EH (cell line): ENCODE measurements at regions not wholly inside any gene's neighbourhood (a gene's known extent, or its start where the extent isn't known, plus 50 kb on each side); places are given as distances from the start of the nearest gene placed in this dataset.
"Not testable (repeated sequence)": the region's sequence is repeated elsewhere in the genome, so short reads cannot be mapped to it uniquely, and the experiment has no call there.

Experiments used
- DNase-seq: peaks from one replicate; pipeline ENCODE4 v3.0.0-alpha.2; 2015; ENCODE audit warnings: low read depth

DNA sequence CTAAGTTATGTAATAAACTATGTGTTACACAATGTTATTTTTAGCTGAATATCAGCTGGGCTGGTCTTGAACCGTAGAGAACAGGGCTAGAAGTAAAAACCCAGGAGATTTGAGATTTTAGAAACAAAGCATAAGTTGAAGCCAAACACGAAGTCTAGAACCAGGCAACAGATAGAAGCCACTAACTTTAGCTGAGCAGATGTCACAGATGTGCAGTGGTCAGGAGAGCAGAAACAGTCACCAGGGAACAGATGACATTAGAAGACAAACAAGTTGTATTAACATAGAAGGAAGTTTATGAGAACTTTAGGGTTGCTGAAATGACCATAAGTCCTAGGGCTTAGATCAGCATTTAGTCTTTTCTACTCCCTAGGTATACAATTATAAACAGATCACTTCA is 731.0 kb downstream of the ZNF385D start:
- no peak for DNase-seq

GRCh38 chr3:21017115-21017852 is 733.7 kb downstream of the ZNF385D start:
- DNase-seq, result no peak

DNA sequence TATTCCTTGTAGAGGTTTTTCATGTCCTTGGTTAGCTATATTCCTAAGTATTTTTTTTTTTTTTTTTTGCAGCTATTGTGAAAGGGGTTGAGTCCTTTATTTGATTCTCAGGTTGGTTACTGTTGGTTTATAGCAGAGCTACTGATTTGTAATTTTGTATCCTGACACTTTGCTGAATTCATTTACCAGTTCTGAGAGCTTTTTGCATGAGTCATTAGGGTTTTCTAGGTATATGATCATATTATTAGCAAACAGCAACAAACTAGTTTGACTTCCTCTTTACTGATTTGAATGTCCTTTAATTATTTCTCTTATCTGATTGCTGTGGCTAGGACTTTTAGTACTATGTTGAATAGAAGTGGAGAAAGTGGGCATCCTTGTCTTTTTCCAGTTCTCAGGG is 737.4 kb downstream of the ZNF385D start:
- no peak for DNase-seq

DNA sequence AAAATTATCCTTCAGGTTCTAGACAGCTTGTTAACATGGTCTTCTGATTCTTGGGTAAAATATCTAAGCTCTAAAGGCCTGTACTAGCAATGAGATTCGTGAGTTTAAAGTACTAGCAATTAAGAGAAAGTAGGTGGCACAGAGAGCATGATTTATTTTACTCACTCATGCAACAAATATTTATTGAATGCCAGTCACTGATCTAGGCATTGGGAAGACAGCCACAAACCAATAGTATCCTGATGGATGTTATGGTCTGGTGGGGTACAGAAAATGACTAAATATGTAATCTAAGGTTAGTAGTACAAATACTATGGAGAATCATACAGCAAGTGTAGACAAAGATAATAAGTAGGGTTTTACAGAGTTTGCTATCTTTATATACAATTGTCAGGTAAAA is 751.3 kb downstream of the ZNF385D start:
- no peak for DNase-seq

DNA sequence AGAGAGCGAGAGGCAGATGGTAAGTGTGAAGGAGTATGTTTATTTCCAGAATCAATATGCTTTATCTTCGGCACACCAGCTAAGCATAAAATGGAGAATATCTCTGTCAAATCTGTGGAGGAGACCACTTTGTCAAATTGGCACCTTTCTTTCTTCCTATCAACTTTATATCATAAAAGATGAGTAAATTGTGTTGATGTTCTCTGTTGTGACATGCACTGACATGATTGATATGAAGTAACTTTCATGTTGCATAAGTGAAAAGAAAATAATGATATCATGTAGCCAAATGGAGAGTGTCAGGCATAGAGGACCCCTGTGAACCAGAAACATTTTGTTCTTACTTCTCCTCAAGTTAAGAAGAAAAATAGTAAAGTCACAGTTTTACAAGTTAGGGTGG is 753.8 kb downstream of the ZNF385D start:
- DNase-seq, result no peak

GRCh38 chr3:20990896-20991295 is 760.1 kb downstream of the ZNF385D start:
- DNase-seq, result peak; percentile 44

DNA sequence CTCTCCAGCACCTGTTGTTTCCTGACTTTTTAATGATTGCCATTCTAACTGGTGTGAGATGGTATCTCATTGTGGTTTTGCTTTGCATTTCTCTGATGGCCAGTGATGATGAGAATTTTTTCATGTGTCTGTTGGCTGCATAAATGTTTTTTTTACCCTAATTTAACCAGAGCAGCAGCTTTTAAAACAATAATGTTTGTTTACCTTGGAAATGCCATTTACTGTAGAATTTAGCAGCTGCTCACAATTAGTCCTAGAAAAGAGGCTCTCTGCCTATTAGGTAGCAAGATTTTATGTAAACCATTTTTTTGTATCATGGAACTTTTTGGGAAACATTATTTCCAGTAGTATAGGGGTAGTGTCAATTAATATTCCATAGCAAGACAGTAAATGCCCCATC is 761.4 kb downstream of the ZNF385D start:
- peak; percentile 74 for DNase-seq

GRCh38 chr3:20984594-20985205 is 766.3 kb downstream of the ZNF385D start:
- DNase-seq, result no peak

GRCh38 chr3:20975188-20975651 is 775.8 kb downstream of the ZNF385D start:
- DNase-seq, result peak; percentile 7

DNA sequence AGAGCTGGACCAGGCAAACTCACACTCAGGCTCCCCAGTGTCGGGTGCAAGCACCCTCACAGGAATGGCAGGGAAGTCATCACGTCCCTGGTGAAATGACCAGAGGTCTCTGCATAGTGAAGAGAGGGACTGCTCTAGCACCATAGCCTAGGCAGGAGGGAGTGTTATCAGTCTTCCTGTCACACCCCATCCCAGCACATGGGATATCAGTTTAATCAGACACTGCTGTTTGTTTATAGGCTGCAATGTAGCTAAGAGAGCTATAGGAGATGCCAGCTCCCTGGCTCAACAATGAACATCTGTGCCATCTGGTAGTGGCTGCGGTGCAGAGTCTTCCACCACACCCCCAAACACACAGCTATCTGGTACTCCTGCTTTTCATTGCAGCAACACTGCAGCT is 776.6 kb downstream of the ZNF385D start:
- no peak for DNase-seq

DNA sequence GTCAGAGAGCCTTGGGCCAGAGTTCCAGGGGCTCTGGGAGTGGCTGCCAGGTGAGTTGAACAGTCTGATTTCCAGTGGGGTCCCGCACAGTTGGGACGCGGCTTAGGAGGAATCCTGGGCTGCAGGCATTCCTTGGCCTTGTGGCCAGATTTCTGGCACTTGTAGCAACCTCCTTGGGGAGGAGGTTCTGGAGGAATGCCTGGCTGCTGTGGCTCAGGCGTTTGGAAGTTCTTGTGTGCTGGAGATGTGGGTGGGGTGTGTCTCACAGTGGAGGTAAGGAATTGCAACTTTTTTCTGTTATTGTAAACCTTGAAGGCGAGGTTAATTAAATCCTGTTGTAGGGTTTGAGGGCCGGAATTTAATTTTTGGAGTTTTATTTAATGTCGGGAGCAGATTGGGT is 780.2 kb downstream of the ZNF385D start:
- DNase-seq, result not testable (repeated sequence)

DNA sequence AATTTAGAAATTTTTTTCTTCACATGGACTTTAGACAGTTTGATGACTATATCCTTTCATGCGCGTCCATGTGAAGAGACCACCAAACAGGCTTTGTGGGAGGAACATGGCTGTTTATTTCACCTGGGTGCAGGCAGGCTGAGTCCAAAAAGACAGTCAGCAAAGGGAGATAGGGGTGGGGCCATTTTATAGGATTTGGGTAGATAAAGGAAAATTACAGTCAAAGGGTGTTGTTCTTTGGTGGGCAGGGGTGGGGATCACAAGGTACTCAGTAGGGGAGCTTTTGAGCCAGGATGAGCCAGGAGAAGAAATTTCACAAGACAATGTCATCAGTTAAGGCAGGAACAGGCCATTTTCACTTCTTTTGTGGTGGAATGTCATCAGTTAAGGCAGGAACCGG is 781.5 kb upstream of the SGO1 start:
- DNase-seq, result not testable (repeated sequence)

GRCh38 chr3:20958161-20958560 is 772.2 kb upstream of the SGO1 start:
- no peak for DNase-seq

GRCh38 chr3:20945892-20946291 is 759.9 kb upstream of the SGO1 start:
- DNase-seq, result no peak

GRCh38 chr3:20935791-20936190 is 749.8 kb upstream of the SGO1 start:
- DNase-seq, result peak; percentile 49

DNA sequence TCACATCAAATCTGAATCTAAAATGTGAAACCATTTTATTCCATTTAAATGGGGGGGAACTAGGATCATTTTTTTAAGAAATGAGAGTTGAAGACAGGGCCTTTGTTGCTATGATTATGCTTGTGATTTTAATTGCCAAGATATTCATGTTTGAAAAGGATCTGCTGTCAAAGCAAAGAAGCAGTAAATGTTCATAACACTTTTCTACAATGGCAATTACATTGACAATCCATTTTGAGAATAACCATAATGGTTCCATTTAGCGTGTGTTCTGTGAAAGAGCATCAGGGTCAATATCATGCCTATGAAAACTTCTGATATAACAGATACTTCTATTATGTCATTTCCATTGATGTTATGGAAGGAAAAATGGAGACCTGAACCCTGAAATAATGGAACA is 745.8 kb upstream of the SGO1 start:
- DNase-seq, result no peak

GRCh38 chr3:20930034-20930433 is 744.0 kb upstream of the SGO1 start:
- DNase-seq, result peak; percentile 16

GRCh38 chr3:20924646-20925385 is 738.8 kb upstream of the SGO1 start:
- DNase-seq, result peak; percentile 43

DNA sequence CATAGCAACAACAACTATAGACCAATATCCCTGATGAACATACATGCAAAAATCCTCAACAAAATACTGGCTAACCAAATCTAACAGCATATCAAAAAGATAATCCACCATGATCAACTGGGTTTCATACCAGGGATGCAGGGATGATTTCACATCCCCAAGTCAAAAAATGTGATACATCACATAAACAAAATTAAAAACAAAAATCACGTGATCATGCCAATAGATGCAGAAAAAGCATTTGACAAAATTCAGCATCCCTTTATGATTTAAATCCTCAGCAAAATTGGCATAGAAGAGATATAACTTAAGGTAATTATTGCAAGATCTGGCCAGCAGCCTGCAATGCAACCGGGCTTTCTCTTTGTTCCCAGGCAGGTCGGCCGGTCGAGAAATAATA is 735.1 kb upstream of the SGO1 start:
- DNase-seq, result not testable (repeated sequence)

- DNase-seq, result no peak
Measured at GRCh38 chr3:20916951-20917606, 731.1 kb upstream of the SGO1 start.

GRCh38 chr3:20914310-20914709 is 728.3 kb upstream of the SGO1 start:
- DNase-seq, result no peak

GRCh38 chr3:20912406-20912805 is 726.4 kb upstream of the SGO1 start:
- peak; percentile 35 for DNase-seq

- DNase-seq, result peak; percentile 21
Measured at GRCh38 chr3:20909511-20909910, 723.5 kb upstream of the SGO1 start.
